ENCODE measurements at regions not wholly inside any gene's neighbourhood (a gene's known extent, or its start where the extent isn't known, plus 50 kb on each side); places are given as distances from the start of the nearest gene placed in this dataset.
A peak's percentile ranks its signal among the peaks of the same experiment; 100 is the strongest.

- DNase-seq (ENCODE audit: low read depth) = no peak
Observed at GRCh38 chr4:138964716-138965426, 50.7 kb upstream of the NOCT start.

DNA sequence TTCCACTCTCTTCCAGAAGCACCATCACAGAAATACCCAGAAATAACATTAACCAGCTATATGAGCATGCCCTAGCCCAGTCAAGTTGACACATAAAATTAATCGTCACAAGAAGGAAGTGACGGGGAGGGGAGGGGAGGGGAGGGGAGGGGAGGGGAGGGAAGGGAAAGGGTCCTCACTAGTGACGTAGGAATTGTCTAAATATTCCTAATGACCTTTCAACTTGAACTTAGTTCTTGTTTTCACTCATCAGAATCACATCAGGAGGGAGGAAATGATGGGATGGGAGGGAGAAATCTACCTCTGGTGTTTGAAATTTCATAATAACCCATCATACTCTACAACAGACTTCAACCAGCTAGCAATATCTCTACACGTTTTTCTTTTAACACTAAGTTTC is 52.2 kb upstream of the NOCT start:
- DNase-seq (ENCODE audit: low read depth) = no peak

GRCh38 chr4:138961664-138962063 is 53.9 kb upstream of the NOCT start:
- no peak for DNase-seq (ENCODE audit: low read depth)

DNA sequence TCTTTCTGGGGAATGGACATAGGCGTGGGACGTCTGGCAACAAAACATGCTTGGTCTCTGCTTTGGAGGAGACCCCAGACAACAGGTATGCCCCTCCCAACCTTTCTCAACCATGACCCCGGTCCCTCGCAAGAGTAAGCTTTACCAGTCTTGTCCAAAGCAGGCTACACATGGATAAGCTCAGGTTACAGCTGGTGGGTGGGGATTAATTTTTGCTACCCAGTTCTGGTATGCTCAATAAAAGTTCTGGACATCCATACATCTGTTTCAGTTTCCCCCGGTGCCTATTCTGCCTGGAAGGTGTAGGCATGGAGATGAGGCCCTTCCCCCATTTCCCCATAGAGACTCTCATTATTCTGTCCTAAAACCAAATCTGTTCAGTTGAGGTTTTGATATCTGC is 54.5 kb upstream of the NOCT start:
- no peak for DNase-seq (ENCODE audit: low read depth)

DNA sequence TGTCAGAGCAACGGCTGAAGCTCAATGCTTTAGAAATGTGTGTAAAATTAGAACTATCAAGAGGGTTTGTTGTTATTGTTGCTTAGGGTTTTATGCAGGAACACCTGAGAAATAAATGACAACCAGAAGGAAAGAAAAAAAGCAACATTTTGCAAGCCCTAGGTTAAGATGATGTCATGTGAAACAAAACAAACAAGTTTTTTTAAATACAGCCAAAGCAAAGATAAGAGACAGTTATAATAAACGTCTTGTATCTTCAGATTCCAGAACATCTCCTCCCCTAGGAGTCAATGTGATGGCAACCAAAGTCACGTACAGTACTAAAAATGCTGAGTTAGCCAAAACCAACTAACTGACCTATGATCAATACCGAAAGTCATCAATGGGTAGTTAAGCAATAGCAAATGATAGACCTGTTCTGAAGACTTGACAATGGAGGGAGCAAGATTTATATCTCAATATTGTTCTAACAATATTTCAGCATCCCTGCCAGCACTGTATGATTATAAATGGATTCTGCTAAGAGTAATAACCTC is 55.3 kb upstream of the NOCT start:
- DNase-seq (ENCODE audit: low read depth) = no peak

DNA sequence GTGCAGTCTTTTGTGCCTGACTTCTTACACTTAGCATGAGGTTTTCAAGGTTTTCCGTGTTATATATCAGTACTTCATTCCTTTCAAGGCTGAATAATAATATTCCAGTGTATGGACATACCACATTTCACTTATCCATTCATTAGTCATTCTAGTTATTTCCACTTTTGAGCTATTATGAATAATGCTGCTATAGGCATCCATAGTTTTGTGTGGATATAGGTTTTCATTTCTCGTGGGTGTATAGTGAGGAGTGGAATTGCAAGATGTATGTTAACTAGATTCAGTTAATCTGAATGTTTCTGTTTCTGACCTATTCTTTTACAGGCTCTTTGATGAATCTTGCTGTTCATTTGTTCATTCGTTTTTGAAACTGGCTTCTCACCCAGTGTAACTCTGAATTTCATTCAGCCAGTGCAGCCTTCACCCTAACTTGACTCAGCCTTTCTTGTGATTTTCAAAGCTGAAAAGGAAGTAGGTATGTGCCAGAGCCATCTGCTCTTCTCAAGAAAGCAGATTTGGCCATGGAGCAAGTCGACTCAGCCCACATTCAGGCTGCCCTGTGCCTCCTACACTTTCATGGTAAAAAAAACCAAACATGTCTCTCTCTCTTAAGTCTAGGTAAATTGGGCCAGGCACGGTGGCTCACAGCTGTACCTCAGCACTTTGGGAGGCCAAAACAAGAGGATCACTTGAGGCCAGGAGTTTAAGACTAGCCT is 56.3 kb upstream of the NOCT start:
- no peak for DNase-seq (ENCODE audit: low read depth)

GRCh38 chr4:138958519-138958918 is 57.1 kb upstream of the NOCT start:
- no peak for DNase-seq (ENCODE audit: low read depth)

GRCh38 chr4:138957302-138957701 is 58.3 kb upstream of the NOCT start:
- DNase-seq (ENCODE audit: low read depth) = no peak

- no peak for DNase-seq (ENCODE audit: low read depth)
Observed at GRCh38 chr4:138954428-138954827, 61.2 kb upstream of the NOCT start.

- peak; percentile 91 for DNase-seq (ENCODE audit: low read depth)
Observed at GRCh38 chr4:138953961-138954371, 61.6 kb upstream of the NOCT start.

GRCh38 chr4:138952411-138952810 is 63.2 kb upstream of the NOCT start:
- DNase-seq (ENCODE audit: low read depth) = no peak

- DNase-seq (ENCODE audit: low read depth) = no peak
Observed at GRCh38 chr4:138951764-138952163, 63.8 kb upstream of the NOCT start.

DNA sequence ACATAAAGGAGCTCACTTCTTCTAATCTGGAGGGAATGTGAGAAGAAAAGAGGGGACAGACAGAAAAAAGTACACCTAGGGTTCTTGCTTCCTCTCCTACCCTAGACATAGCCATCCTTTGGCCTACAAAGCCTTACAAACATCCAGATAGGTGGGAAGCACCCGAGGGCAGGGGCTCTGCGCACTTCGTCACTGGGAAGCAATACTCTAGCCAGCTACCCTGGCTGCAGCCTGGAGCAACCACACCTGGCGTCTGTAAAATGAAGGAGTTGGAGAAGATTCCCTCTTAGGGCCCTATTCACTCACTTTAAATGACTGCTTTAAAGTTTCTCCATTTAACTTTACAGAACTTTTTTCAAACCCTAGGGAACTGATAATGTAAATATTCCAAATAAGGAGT is 65.7 kb upstream of the NOCT start:
- DNase-seq (ENCODE audit: low read depth) = no peak

DNA sequence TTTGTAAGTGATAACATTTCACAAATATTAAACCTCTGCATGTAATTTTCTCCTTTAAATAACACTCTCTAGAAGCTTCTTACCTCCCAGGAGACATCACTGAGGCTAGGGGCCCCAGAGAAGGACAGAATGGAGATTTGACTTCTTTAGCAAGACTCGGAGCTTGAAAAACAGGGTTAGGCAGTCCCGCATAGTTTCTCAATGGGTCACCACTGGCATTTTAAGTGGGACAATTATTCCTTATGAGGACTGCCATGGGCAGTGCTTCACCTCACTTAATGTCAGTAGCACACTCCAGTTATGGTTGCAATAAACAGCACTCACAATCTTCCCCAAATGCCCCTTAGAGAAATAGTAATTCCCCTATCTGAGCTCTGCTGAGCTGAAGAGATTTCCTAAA is 66.7 kb upstream of the NOCT start:
- DNase-seq (ENCODE audit: low read depth) = no peak

- DNase-seq (ENCODE audit: low read depth) = no peak
Observed at GRCh38 chr4:138946306-138946705, 69.3 kb upstream of the NOCT start.

- no peak for DNase-seq (ENCODE audit: low read depth)
Observed at GRCh38 chr4:138945840-138946239, 69.7 kb upstream of the NOCT start.

GRCh38 chr4:138945401-138945800 is 70.2 kb upstream of the NOCT start:
- DNase-seq (ENCODE audit: low read depth) = no peak

DNA sequence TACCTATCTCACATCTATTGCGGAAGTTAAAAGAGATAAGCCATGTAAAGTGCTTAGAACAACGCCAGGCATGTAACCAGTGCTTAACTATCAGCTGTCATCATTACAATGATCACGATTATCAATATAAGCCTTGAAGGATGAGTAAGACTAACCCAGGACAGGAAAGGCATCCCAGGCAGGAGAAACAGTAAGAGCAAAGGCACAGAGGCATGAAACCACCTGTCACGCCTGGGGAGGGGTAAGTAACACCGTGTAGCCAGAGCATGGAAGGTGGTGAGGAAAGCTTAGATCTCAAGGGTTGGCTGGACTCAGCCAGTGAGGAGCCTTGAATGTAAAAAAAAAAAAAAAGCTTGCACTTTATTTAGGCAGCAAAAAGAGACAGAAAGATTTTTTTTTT is 71.7 kb upstream of the NOCT start:
- DNase-seq (ENCODE audit: low read depth) = no peak

DNA sequence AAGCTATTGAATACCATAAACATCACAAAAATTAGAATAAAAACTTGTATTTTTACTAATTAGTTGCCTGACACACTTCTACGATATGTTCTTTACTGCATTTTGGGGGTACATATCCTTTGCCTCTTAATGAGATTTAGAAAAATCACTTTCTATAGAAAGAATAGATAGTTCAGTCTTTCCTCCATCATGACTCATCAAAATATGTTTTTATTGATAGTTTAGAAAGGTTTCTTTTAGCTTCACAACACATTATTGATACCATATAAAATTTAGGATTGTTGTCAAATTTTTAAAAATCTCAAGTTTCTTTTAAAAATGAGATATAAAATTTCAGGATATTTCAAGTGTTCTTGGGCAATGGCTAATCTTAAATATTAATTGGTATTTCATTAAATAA is 74.5 kb upstream of the NOCT start:
- no peak for DNase-seq (ENCODE audit: low read depth)

GRCh38 chr4:138939960-138940359 is 75.6 kb upstream of the NOCT start:
- DNase-seq (ENCODE audit: low read depth) = no peak

DNA sequence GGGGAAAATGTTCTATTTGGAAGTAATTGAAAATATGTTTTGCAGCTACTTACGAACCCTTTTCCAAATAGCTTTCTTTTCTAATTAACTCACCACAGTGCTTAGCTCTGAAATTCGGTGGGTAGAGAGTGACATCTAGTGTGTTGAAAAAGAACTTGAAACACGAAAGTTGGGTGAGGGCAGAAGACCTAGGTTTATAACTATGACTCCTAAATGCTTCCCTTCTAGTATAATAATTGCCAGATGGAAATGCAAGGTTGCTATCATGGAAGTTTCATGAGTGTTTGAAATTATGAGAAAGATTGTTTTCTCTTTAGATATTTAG is 77.3 kb upstream of the NOCT start:
- peak; percentile 62 for DNase-seq (ENCODE audit: low read depth)

GRCh38 chr4:138935135-138935807 is 80.3 kb upstream of the NOCT start:
- no peak for DNase-seq (ENCODE audit: low read depth)

DNA sequence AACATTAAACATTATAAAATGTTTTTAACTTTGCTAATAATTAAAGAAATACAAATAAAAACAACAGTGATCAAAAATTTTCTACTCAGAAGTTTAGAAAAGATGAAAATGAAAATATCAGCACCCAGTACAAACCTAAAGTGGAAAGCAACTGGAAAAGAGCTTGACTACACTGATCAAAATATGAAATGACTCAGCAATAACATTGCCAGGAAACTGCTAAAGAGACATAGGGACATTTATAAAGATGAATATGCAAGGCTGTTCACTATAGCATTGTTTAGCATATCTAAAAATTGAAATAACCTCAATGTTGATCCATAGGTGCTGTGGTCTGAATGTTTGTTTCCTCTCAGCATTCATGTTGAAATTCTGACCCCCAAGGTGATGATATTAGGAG is 88.5 kb upstream of the NOCT start:
- peak; percentile 45 for DNase-seq (ENCODE audit: low read depth)
